ENCODE measurements at regions not wholly inside any gene's neighbourhood (a gene's known extent, or its start where the extent isn't known, plus 50 kb on each side); places are given as distances from the start of the nearest gene placed in this dataset.

GRCh38 chr2:66987733-66988132 lies 409.4 kb upstream of the ETAA1 start:
- ChIA-PET POLR2A (no interaction called here), CTCF (no interaction called here)
- DNase-seq = no peak
- no peaks in the 10 kb centered on the region for H3K4me1 Mint-ChIP-seq
- peaks cover 3% of the 10 kb centered on the region for H3K9me3 Mint-ChIP-seq
- no peak overlapping the region for H3K27ac Mint-ChIP-seq
- H3K27me3 Mint-ChIP-seq = no peaks in the 10 kb centered on the region
- H3K4me3 Mint-ChIP-seq = no peak overlapping the region
- no peaks in the 10 kb centered on the region for H3K36me3 Mint-ChIP-seq (ENCODE audit: low read depth)

DNA sequence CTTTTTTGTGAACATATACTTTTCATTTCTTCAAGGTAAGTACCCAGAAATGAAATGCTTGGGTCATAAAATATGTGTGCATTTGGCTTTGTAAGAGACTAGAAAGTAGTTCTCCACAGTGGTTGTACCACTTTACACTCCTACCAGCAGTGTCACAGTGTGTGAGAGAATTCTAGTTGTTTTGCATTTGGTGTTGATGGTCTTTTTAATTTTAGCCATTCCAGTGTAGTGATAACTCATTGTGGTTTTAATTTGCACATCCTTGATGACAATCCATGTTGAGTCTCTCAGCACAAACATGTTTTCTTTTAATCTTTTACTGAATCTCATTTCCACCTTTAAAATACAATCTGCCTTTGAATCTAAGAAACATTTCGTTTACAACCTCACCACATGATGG lies 402.5 kb upstream of the ETAA1 start:
- ChIA-PET CTCF (no interaction called here), POLR2A (no interaction called here)
- Mint-ChIP-seq H3K27ac (no peak overlapping the region), H3K36me3 (ENCODE audit: low read depth) (no peaks in the 10 kb centered on the region), H3K4me3 (no peak overlapping the region), H3K4me1 (no peaks in the 10 kb centered on the region), H3K27me3 (no peaks in the 10 kb centered on the region), H3K9me3 (peaks cover 2% of the 10 kb centered on the region)
- DNase-seq = no peak

GRCh38 chr2:66995636-66996035 lies 401.5 kb upstream of the ETAA1 start:
- Mint-ChIP-seq H3K27ac (no peak overlapping the region), H3K4me3 (no peak overlapping the region), H3K27me3 (no peaks in the 10 kb centered on the region), H3K9me3 (peaks cover 2% of the 10 kb centered on the region), H3K4me1 (no peaks in the 10 kb centered on the region), H3K36me3 (ENCODE audit: low read depth) (no peaks in the 10 kb centered on the region)
- POLR2A ChIA-PET = no interaction called here
- no peak for DNase-seq
- CTCF ChIA-PET = no interaction called here

DNA sequence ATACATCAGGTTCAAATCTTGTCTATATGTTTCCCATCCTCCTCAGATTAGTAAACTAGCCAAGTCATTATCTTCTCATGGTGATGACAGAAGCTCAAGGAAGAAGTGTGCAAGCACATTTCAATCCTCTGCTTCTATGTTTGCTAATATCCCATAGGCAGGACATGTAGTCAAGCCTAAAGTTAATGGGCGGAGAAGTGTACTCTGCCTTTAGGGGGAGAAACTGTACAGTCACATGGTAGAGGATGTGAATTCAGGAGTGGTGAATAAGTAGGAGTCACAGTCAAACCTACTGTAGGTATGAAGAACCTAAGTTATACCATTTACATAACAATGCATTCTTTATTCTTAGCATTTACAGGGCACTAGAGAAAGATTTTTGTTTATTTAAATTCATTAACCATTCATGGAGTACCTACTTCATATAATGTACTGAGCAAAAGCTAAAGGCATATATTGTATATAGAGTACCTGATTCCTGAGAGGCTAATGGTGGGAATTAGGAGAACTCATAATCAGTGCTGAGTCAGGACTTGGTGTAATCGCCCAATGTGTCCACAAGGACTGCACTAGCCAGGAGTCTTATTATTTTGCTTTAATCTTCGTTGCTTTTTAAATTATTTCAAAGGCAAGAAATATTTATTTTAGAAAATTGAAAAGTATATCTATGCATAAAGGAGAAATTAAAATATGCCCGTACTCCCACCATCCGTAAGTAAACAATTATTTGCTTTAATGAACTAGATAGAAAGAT lies 394.3 kb upstream of the ETAA1 start:
- H3K9me3 Mint-ChIP-seq = peaks cover 2% of the 10 kb centered on the region
- no peak for DNase-seq
- H3K4me1 Mint-ChIP-seq = no peaks in the 10 kb centered on the region
- no peaks in the 10 kb centered on the region for H3K27me3 Mint-ChIP-seq
- no peak overlapping the region for H3K27ac Mint-ChIP-seq
- ChIA-PET POLR2A (no interaction called here), CTCF (no interaction called here)
- H3K36me3 Mint-ChIP-seq (ENCODE audit: low read depth) = no peaks in the 10 kb centered on the region
- H3K4me3 Mint-ChIP-seq = no peak overlapping the region

- CTCF ChIA-PET = no interaction called here
- no peak for DNase-seq
- POLR2A ChIA-PET = no interaction called here
- Mint-ChIP-seq H3K36me3 (ENCODE audit: low read depth) (no peaks in the 10 kb centered on the region), H3K27ac (no peak overlapping the region), H3K4me3 (no peak overlapping the region), H3K9me3 (peaks cover 6% of the 10 kb centered on the region), H3K27me3 (no peaks in the 10 kb centered on the region), H3K4me1 (no peaks in the 10 kb centered on the region)
Observed at GRCh38 chr2:67006373-67006960, 390.7 kb upstream of the ETAA1 start.

- DNase-seq = no peak
- Mint-ChIP-seq H3K4me3 (no peak overlapping the region), H3K36me3 (ENCODE audit: low read depth) (no peaks in the 10 kb centered on the region), H3K27me3 (no peaks in the 10 kb centered on the region), H3K9me3 (peaks cover 5% of the 10 kb centered on the region), H3K4me1 (no peaks in the 10 kb centered on the region), H3K27ac (no peak overlapping the region)
- POLR2A ChIA-PET = no interaction called here
- CTCF ChIA-PET = no interaction called here
Observed at GRCh38 chr2:67008155-67008554, 389.0 kb upstream of the ETAA1 start.

DNA sequence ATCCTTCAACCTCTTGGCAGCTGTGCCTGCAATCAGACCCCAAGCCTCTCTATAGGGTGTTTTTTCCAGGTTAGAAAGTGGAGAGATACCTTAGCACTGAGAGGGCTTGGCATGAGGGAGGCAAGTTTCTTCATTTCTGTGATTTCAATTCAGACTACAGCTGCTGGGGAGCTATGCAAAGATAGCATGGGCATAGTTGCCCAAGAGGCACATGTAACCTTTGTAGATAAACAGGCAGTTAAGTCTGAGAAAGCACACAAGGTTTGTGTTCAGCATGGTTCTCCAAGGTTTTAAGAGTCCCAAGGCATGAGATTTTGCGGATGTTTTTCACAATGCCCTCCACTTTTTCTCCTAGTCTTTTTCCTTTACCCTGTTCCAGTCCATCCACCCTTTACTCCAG lies 385.0 kb upstream of the ETAA1 start:
- Mint-ChIP-seq H3K4me1 (no peaks in the 10 kb centered on the region), H3K36me3 (ENCODE audit: low read depth) (no peaks in the 10 kb centered on the region), H3K27ac (no peak overlapping the region), H3K4me3 (no peak overlapping the region), H3K27me3 (no peaks in the 10 kb centered on the region), H3K9me3 (peaks cover 5% of the 10 kb centered on the region)
- ChIA-PET POLR2A (no interaction called here), CTCF (no interaction called here)
- DNase-seq = no peak

DNA sequence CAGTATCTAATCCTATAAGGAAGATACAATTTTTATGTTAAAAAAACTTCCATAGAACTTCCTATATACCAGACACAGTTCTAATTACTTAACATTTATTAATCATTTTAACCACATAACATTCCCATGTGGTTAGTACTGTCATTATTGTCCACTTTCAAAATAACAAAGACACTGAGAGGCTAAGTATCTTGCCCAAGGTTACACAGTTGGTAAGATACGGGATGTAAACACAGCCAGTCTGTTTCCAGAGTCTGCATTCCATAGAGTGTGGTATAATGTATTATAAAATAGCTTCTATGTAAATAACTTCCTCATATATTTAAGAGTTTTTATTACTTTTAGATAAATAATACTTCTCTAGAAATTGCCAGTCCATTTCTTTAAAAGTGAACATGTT lies 383.3 kb upstream of the ETAA1 start:
- H3K4me1 Mint-ChIP-seq = no peaks in the 10 kb centered on the region
- H3K36me3 Mint-ChIP-seq (ENCODE audit: low read depth) = no peaks in the 10 kb centered on the region
- DNase-seq = no peak
- ChIA-PET CTCF (no interaction called here), POLR2A (no interaction called here)
- no peak overlapping the region for H3K27ac Mint-ChIP-seq
- H3K9me3 Mint-ChIP-seq = peaks cover 5% of the 10 kb centered on the region
- H3K27me3 Mint-ChIP-seq = no peaks in the 10 kb centered on the region
- no peak overlapping the region for H3K4me3 Mint-ChIP-seq

DNA sequence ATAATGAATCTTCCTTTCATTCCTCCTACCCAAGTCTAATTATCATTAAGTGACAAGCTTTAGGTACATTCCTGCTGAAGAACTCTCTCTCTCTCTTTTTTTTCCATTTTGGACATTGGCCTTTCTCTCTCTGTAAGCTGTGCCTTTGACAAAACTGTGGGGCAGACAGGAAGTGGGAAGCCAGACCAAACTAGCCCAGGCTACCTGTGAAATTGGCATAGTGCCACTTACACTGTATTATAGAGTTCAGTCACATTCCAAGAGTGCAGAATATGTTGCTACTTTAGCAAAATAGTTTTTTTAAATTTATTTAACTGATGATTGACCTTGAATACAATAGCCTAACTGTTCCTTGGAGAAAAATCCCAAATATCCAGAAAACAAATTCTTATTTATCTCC lies 381.5 kb upstream of the ETAA1 start:
- Mint-ChIP-seq H3K27ac (no peak overlapping the region), H3K36me3 (ENCODE audit: low read depth) (no peaks in the 10 kb centered on the region), H3K4me3 (no peak overlapping the region), H3K4me1 (no peaks in the 10 kb centered on the region), H3K9me3 (peaks cover 1% of the 10 kb centered on the region), H3K27me3 (no peaks in the 10 kb centered on the region)
- POLR2A ChIA-PET = no interaction called here
- no peak for DNase-seq
- CTCF ChIA-PET = no interaction called here

DNA sequence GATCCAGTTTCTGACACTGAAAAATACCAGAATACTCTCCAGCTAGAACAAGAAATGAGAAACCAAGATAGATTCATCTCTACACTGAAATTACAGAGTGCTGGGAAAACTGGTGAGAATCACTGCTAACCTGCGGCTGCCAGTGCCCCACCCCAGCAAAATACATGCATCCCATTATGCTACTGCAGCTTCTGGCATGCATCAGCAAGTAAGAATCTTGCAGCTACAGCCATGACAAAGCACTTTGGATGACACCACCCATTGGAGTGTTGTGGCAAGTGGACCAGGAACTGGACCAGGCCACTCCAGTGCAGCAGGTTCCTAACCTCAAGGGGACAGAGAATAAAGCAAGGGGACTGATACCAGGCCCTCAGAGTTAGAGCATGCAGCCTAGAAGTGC lies 378.8 kb upstream of the ETAA1 start:
- Mint-ChIP-seq H3K9me3 (peaks cover 2% of the 10 kb centered on the region), H3K36me3 (ENCODE audit: low read depth) (no peaks in the 10 kb centered on the region), H3K27me3 (no peaks in the 10 kb centered on the region), H3K27ac (no peak overlapping the region), H3K4me1 (no peaks in the 10 kb centered on the region), H3K4me3 (no peak overlapping the region)
- no peak for DNase-seq
- CTCF ChIA-PET = no interaction called here
- POLR2A ChIA-PET = no interaction called here

- no peak overlapping the region for H3K4me3 Mint-ChIP-seq
- H3K9me3 Mint-ChIP-seq = no peaks in the 10 kb centered on the region
- H3K4me1 Mint-ChIP-seq = no peaks in the 10 kb centered on the region
- no peak for DNase-seq
- POLR2A ChIA-PET = no interaction called here
- CTCF ChIA-PET = no interaction called here
- no peak overlapping the region for H3K27ac Mint-ChIP-seq
- no peaks in the 10 kb centered on the region for H3K27me3 Mint-ChIP-seq
- no peaks in the 10 kb centered on the region for H3K36me3 Mint-ChIP-seq (ENCODE audit: low read depth)
Observed at GRCh38 chr2:67032076-67032475, 365.1 kb upstream of the ETAA1 start.

DNA sequence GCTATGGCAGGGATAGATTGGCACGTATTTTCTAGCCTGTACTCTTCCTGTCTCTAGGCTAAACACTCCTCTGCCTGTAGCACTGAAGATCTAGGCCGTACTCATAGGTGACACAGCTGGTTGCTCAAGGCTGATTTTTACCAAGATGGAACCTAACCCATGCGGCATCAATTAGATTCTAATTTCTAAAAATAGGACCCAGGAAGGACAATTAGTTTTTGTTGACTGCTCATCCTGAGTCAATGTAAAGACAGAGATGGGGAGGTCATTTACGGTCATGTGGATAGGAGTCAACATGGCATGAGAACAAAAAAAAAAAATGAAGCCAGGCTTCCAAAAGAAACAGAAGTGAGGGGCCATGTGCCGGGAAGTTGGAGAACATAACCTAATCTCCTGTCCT lies 360.7 kb upstream of the ETAA1 start:
- ChIA-PET CTCF (no interaction called here), POLR2A (no interaction called here)
- no peak for DNase-seq
- Mint-ChIP-seq H3K4me1 (no peaks in the 10 kb centered on the region), H3K27me3 (no peaks in the 10 kb centered on the region), H3K9me3 (no peaks in the 10 kb centered on the region), H3K4me3 (no peak overlapping the region), H3K36me3 (ENCODE audit: low read depth) (no peaks in the 10 kb centered on the region), H3K27ac (no peak overlapping the region)

- Mint-ChIP-seq H3K9me3 (no peaks in the 10 kb centered on the region), H3K27ac (no peak overlapping the region), H3K4me1 (no peaks in the 10 kb centered on the region), H3K27me3 (no peaks in the 10 kb centered on the region), H3K36me3 (ENCODE audit: low read depth) (no peaks in the 10 kb centered on the region), H3K4me3 (no peak overlapping the region)
- ChIA-PET POLR2A (no interaction called here), CTCF (no interaction called here)
- no peak for DNase-seq
Observed at GRCh38 chr2:67037655-67038054, 359.5 kb upstream of the ETAA1 start.

- CTCF ChIA-PET = no interaction called here
Observed at GRCh38 chr2:67038195-67038594, 358.9 kb upstream of the ETAA1 start.

More at GRCh38 chr2:67038195-67038594, 358.9 kb upstream of the ETAA1 start:
- Mint-ChIP-seq H3K9me3 (no peaks in the 10 kb centered on the region), H3K36me3 (ENCODE audit: low read depth) (no peaks in the 10 kb centered on the region), H3K27ac (no peak overlapping the region), H3K4me3 (no peak overlapping the region), H3K27me3 (no peaks in the 10 kb centered on the region), H3K4me1 (no peaks in the 10 kb centered on the region)
- DNase-seq = no peak
- POLR2A ChIA-PET = no interaction called here
